Osteocyte (in vitro differentiated cells): ENCODE measurements at regions not wholly inside any gene's neighbourhood (a gene's known extent, or its start where the extent isn't known, plus 50 kb on each side); places are given as distances from the start of the nearest gene placed in this dataset.
"Not testable (repeated sequence)": the region's sequence is repeated elsewhere in the genome, so short reads cannot be mapped to it uniquely, and the experiment has no call there.

Source experiments
- DNase-seq: peaks from one replicate; pipeline ENCODE4 v3.0.0; 2021; ENCODE audit warnings: mixed read lengths; ENCODE audit not compliant: unreplicated experiment; ENCODE audit errors: extremely low spot score
- H3K27ac Mint-ChIP-seq: one replicate; pipeline ENCODE4 v1.8.0; 2021; ENCODE audit warnings: mild to moderate bottlenecking, mixed read lengths; ENCODE audit not compliant: unreplicated experiment
- H3K27me3 Mint-ChIP-seq: one replicate; pipeline ENCODE4 v1.8.0; 2021; ENCODE audit warnings: mixed read lengths; ENCODE audit not compliant: unreplicated experiment
- H3K36me3 Mint-ChIP-seq: one replicate; pipeline ENCODE4 v1.8.0; 2021; ENCODE audit warnings: mixed read lengths; ENCODE audit not compliant: unreplicated experiment
- H3K4me1 Mint-ChIP-seq: one replicate; pipeline ENCODE4 v1.8.0; 2021; ENCODE audit warnings: mixed read lengths; ENCODE audit not compliant: unreplicated experiment
- H3K4me3 Mint-ChIP-seq: one replicate; pipeline ENCODE4 v1.8.0; 2021; ENCODE audit warnings: mild to moderate bottlenecking, moderate library complexity, mixed read lengths; ENCODE audit not compliant: unreplicated experiment
- H3K9me3 Mint-ChIP-seq: one replicate; pipeline ENCODE4 v1.8.0; 2021; ENCODE audit warnings: mixed read lengths; ENCODE audit not compliant: unreplicated experiment
- TF ChIP-seq, protein P1 (sequence below): fragments of 200-600 bp; sonication (generic); IDR thresholded peaks from 2 replicates; pipeline ENCODE4 v1.5.0; 2021; ENCODE audit warnings: antibody characterized with exemption, mild to moderate bottlenecking, moderate library complexity

DNA sequence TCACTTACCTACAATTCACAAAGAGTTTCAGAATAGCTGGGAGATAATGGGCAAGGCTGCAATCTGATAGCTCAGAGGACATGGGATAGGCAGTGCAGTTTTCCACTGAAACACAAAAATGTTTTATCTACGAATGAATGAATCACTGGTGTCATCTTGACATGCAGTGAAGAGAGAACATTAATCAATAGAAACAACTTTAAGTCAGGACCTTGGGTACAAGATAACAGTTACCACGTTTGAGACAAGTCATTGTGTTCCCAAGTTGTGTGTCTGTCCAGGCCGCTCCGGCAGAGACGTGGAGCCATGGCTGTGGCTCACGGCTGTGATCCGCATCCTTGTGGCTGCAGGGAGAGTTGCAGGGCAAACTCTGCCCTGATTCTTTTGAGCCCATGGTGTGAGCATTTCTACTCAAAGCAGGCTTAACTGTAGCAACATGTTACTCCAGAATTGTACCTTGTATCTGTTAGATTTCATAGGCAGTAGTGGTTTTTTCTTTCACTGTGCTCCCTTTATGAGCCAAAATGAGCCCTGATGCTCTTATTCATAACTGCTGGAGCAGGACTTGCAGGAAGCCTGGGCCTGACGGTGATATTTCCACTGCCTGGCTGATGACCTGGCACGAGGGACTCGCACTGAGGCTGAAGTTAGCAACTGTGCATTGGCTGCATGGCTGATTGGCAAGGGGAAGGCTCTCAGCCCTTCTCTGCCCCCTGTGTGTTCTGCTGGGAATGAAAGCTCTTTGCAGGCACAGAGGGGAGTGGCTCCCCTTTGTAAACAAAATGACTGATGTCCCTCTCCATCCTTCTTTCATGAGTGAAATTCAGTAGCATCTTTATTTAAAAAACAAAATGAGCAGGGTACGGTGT, 465.2 kb downstream of the AJAP1 start:
- Mint-ChIP-seq H3K4me1 (no peaks in the 10 kb centered on the region), H3K27ac (no peak overlapping the region), H3K9me3 (peaks cover 54% of the 10 kb centered on the region), H3K4me3 (no peak overlapping the region), H3K36me3 (no peaks in the 10 kb centered on the region), H3K27me3 (no peaks in the 10 kb centered on the region)
- TF ChIP-seq, protein P1, sequence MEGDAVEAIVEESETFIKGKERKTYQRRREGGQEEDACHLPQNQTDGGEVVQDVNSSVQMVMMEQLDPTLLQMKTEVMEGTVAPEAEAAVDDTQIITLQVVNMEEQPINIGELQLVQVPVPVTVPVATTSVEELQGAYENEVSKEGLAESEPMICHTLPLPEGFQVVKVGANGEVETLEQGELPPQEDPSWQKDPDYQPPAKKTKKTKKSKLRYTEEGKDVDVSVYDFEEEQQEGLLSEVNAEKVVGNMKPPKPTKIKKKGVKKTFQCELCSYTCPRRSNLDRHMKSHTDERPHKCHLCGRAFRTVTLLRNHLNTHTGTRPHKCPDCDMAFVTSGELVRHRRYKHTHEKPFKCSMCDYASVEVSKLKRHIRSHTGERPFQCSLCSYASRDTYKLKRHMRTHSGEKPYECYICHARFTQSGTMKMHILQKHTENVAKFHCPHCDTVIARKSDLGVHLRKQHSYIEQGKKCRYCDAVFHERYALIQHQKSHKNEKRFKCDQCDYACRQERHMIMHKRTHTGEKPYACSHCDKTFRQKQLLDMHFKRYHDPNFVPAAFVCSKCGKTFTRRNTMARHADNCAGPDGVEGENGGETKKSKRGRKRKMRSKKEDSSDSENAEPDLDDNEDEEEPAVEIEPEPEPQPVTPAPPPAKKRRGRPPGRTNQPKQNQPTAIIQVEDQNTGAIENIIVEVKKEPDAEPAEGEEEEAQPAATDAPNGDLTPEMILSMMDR = no peak
- peak; percentile 0 for DNase-seq

DNA sequence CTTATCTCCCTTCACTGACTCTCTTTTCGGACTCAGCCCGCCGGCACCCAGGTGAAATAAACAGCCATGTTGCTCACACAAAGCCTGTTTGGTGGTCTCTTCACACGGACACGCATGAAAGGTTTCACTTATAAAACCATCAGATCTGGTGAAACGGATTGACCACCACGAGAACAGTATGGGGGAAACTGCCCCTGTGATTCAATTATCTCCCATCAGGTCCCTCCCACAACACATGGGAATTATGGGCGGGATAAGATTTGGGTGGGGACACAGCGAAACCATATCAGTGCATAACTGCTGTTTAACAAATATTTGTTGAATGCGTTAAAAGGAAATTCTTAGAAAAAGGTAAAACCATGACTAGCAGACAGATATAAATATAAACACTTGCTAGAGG, 464.4 kb downstream of the AJAP1 start:
- H3K27me3 Mint-ChIP-seq, H3K36me3 Mint-ChIP-seq, H3K4me1 Mint-ChIP-seq, H3K27ac Mint-ChIP-seq, H3K4me3 Mint-ChIP-seq: not testable (repeated sequence)
- peaks cover 58% of the 10 kb centered on the region for H3K9me3 Mint-ChIP-seq
- DNase-seq = peak; percentile 42

DNA sequence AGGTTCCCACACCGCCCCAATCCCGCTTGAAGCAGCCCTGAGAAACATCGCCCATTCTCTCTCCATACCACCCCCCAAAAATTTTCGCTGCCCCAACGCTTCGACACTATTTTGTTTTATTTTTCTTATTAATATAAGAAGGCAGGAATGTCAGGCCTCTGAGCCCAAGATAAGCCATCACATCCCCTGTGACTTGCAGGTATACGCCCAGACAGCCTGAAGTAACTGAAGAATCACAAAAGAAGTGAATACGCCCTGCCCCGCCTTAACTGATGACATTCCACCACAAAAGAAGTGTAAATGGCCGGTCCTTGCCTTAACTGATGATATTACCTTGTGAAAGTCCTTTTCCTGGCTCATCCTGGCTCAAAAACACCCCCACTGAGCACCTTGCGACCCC, 463.9 kb downstream of the AJAP1 start:
- H3K4me1 Mint-ChIP-seq, H3K36me3 Mint-ChIP-seq, H3K27ac Mint-ChIP-seq, H3K4me3 Mint-ChIP-seq, H3K27me3 Mint-ChIP-seq: not testable (repeated sequence)
- H3K9me3 Mint-ChIP-seq = peaks cover 58% of the 10 kb centered on the region
- DNase-seq = peak; percentile 27

DNA sequence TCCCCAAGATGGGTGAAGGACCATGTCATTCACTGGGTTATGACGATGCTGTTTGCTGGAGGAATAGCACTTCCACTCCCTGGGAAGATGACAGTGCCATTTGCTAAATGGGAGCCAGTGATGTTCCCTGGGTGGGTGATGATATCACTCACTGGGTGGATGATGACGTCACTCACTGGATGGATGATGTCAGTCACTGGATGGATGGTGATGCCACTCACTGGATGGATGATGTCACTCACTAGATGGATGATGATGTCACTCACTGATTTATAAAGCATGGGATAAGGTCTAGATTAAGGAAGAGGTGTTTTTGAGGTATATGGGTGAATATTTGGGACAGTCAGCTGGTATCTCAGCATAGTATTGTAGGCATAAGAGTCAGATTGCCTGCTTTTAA, 457.2 kb downstream of the AJAP1 start:
- no peak overlapping the region for H3K4me3 Mint-ChIP-seq
- no peaks in the 10 kb centered on the region for H3K27me3 Mint-ChIP-seq
- H3K27ac Mint-ChIP-seq = no peak overlapping the region
- DNase-seq = no peak
- H3K9me3 Mint-ChIP-seq = peaks cover 67% of the 10 kb centered on the region
- no peaks in the 10 kb centered on the region for H3K4me1 Mint-ChIP-seq
- TF ChIP-seq, protein P1 = no peak
- no peaks in the 10 kb centered on the region for H3K36me3 Mint-ChIP-seq

DNA sequence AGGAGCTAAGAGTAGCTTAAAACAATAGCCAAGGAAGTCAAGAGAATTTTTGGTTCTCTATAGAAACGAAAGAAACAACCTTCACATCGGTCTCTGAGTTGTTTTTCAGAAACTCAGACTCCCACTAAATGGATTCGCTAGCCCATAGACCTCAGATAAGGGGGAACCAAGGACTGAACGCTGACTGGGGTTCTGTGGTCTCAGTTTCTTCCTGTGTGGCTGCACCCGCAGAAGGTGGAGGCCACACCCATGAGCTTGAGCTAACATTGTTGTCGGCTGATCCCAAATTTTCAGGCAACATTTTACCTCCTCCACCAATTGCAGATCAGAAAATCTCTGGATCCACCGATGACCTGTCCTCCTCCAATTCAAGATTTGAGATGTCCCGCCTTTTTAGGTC, 456.1 kb downstream of the AJAP1 start:
- H3K27me3 Mint-ChIP-seq = no peaks in the 10 kb centered on the region
- TF ChIP-seq, protein P1 = no peak
- H3K27ac Mint-ChIP-seq = no peak overlapping the region
- H3K4me3 Mint-ChIP-seq = no peak overlapping the region
- no peak for DNase-seq
- no peaks in the 10 kb centered on the region for H3K36me3 Mint-ChIP-seq
- peaks cover 66% of the 10 kb centered on the region for H3K9me3 Mint-ChIP-seq
- no peaks in the 10 kb centered on the region for H3K4me1 Mint-ChIP-seq

DNA sequence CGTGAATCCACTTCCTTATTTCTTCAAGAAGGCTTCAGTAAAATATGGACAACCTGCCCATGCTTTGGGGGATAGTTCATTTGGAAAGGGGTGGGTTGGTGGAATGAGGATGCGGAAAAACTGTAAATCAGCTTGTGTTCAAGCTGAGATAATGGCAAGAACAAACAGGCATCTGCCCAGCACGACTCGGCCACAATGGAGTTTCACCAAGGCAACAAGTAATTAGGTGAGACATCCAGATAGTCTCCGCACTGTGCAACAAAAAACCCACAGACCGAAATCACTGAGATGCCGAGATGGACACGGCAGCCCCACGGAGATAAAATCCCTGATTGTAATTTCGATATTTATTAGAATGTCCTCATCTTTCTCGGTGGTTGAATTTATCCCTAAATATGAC, 455.2 kb downstream of the AJAP1 start:
- Mint-ChIP-seq H3K27ac (no peak overlapping the region), H3K4me1 (no peaks in the 10 kb centered on the region), H3K36me3 (no peaks in the 10 kb centered on the region), H3K9me3 (peaks cover 64% of the 10 kb centered on the region), H3K27me3 (no peaks in the 10 kb centered on the region), H3K4me3 (no peak overlapping the region)
- TF ChIP-seq, protein P1 = no peak
- no peak for DNase-seq
